ENCODE measurements at regions not wholly inside any gene's neighbourhood (a gene's known extent, or its start where the extent isn't known, plus 50 kb on each side); places are given as distances from the start of the nearest gene placed in this dataset.

DNA sequence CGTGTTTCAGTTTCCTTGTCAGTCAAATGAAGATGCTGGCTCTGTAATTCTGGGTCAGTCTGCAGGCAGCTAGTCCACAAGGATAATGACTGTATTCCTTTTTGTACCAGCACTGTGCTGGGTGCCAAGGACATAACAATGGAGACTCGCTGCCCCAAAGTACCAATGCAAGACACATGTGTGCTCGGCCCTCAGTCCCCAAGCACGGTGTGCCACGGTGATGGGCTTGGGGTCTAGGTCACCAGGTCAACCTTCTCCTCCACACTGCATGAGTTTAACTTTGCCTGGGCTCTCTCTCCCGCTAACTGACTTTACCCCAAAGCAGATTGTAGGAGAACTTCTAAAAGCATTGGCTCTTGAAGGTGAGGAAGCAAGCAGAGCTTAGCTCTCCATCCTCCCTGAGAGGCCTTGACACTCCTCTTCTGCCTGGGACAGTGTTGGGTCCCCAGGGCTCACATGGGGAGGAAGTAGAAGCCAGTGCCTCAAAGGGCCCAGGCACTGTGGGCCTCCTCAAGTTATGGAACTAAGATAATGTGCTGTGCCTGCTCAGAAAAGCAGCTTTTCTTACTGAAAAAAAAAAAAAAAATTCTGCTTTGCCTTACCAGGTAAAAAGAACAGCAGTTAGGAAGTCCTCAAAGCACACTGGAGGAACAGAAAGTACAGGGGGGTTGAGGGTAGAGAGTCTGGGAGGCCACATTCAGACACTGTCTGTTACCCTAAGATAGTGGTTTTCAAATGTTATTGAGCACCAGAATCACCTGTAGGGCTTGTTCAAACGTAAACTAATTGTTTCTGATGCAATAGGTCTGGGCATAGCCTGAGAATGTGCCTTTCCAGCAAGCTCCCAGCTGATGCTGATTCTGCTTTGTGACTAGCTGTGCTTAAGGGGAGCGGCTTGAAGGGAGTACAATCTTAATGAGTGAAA lies 276.4 kb upstream of the CXCR4 start:
- H3K9ac ChIP-seq (ENCODE audit: low read length): no peak overlapping the region
- no peaks in the 10 kb centered on the region for H3K9me2 ChIP-seq (ENCODE audit: insufficient read depth, low read length)
- no peaks in the 10 kb centered on the region for H3K36me3 ChIP-seq (ENCODE audit: insufficient read depth, low read length)
- no peak overlapping the region for H3K27ac ChIP-seq (ENCODE audit: low read length)
- no peak for TF ChIP-seq EZH2 (IDR thresholded peaks at IDR 0.05; ENCODE audit: borderline replicate concordance, insufficient read depth, low read length, poor library complexity, severe bottlenecking)
- TF ChIP-seq RAD21 (conservative IDR thresholded peaks at IDR 0.05): no peak
- TF ChIP-seq TAF1 (IDR thresholded peaks at IDR 0.05; ENCODE audit: low read depth): no peak
- no peak for TF ChIP-seq EP300 (conservative IDR thresholded peaks at IDR 0.05; ENCODE audit: poor library complexity, severe bottlenecking)
- TF ChIP-seq, protein P1, sequence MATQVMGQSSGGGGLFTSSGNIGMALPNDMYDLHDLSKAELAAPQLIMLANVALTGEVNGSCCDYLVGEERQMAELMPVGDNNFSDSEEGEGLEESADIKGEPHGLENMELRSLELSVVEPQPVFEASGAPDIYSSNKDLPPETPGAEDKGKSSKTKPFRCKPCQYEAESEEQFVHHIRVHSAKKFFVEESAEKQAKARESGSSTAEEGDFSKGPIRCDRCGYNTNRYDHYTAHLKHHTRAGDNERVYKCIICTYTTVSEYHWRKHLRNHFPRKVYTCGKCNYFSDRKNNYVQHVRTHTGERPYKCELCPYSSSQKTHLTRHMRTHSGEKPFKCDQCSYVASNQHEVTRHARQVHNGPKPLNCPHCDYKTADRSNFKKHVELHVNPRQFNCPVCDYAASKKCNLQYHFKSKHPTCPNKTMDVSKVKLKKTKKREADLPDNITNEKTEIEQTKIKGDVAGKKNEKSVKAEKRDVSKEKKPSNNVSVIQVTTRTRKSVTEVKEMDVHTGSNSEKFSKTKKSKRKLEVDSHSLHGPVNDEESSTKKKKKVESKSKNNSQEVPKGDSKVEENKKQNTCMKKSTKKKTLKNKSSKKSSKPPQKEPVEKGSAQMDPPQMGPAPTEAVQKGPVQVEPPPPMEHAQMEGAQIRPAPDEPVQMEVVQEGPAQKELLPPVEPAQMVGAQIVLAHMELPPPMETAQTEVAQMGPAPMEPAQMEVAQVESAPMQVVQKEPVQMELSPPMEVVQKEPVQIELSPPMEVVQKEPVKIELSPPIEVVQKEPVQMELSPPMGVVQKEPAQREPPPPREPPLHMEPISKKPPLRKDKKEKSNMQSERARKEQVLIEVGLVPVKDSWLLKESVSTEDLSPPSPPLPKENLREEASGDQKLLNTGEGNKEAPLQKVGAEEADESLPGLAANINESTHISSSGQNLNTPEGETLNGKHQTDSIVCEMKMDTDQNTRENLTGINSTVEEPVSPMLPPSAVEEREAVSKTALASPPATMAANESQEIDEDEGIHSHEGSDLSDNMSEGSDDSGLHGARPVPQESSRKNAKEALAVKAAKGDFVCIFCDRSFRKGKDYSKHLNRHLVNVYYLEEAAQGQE (IDR thresholded peaks at IDR 0.05; ENCODE audit: borderline replicate concordance): no peak
- TF ChIP-seq, protein P2, sequence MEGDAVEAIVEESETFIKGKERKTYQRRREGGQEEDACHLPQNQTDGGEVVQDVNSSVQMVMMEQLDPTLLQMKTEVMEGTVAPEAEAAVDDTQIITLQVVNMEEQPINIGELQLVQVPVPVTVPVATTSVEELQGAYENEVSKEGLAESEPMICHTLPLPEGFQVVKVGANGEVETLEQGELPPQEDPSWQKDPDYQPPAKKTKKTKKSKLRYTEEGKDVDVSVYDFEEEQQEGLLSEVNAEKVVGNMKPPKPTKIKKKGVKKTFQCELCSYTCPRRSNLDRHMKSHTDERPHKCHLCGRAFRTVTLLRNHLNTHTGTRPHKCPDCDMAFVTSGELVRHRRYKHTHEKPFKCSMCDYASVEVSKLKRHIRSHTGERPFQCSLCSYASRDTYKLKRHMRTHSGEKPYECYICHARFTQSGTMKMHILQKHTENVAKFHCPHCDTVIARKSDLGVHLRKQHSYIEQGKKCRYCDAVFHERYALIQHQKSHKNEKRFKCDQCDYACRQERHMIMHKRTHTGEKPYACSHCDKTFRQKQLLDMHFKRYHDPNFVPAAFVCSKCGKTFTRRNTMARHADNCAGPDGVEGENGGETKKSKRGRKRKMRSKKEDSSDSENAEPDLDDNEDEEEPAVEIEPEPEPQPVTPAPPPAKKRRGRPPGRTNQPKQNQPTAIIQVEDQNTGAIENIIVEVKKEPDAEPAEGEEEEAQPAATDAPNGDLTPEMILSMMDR (IDR thresholded peaks at IDR 0.05; ENCODE audit: poor library complexity, severe bottlenecking): no peak
- TF ChIP-seq SMC3 (conservative IDR thresholded peaks at IDR 0.05; ENCODE audit: poor library complexity): no peak
- no peak for TF ChIP-seq MXI1 (conservative IDR thresholded peaks at IDR 0.05; ENCODE audit: poor library complexity, severe bottlenecking)
- TF ChIP-seq POLR2AphosphoS5 (IDR thresholded peaks at IDR 0.05): no peak
- no peaks in the 10 kb centered on the region for H3K27me3 ChIP-seq (ENCODE audit: insufficient read depth, low read depth, low read length)
- H3F3A ChIP-seq (ENCODE audit: insufficient read depth, low read length, poor library complexity, severe bottlenecking): no peaks in the 10 kb centered on the region
- H3K79me2 ChIP-seq (replicated peaks; ENCODE audit: insufficient read depth, low read length): no peaks in the 10 kb centered on the region
- H2AFZ ChIP-seq (ENCODE audit: low read depth, low read length): no peak overlapping the region
- no peak overlapping the region for H3K4me3 ChIP-seq (ENCODE audit: low read length)
- no peaks in the 10 kb centered on the region for H3K9me3 ChIP-seq (ENCODE audit: low read length)
- no peak overlapping the region for H3K4me2 ChIP-seq (ENCODE audit: low read length)
- H4K20me1 ChIP-seq (ENCODE audit: insufficient read depth): no peaks in the 10 kb centered on the region

DNA sequence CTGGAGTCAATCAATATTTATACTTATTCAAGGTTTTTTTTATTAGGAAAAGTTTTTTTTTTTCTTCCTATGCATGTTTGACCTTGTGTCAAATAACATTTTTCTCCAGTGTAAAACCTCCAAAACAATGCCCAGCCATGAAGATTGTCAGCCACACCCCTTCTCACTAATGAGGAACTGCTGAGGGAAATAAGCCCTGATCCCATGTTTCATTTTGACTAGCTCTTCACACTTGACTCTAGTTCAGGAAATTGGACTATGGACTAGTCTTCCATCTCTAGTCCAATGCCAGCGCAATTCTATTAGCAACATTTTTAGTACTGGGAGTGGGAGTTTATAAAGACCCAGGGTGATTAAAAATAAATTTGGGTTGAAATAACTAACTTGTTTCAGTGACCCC lies 275.6 kb upstream of the CXCR4 start:
- Histone ChIP-seq H3K4me3 (ENCODE audit: low read length) (no peak overlapping the region), H3K9ac (ENCODE audit: low read length) (no peak overlapping the region), H3K27ac (ENCODE audit: low read length) (no peak overlapping the region), H3K4me2 (ENCODE audit: low read length) (no peak overlapping the region), H3K79me2 (replicated peaks; ENCODE audit: insufficient read depth, low read length) (no peaks in the 10 kb centered on the region), H3K36me3 (ENCODE audit: insufficient read depth, low read length) (no peaks in the 10 kb centered on the region), H3K9me2 (ENCODE audit: insufficient read depth, low read length) (no peaks in the 10 kb centered on the region), H3K27me3 (ENCODE audit: insufficient read depth, low read depth, low read length) (no peaks in the 10 kb centered on the region), H3F3A (ENCODE audit: insufficient read depth, low read length, poor library complexity, severe bottlenecking) (no peaks in the 10 kb centered on the region), H4K20me1 (ENCODE audit: insufficient read depth) (no peaks in the 10 kb centered on the region), H3K9me3 (ENCODE audit: low read length) (no peaks in the 10 kb centered on the region), H2AFZ (ENCODE audit: low read depth, low read length) (no peak overlapping the region)
- TF ChIP-seq, protein P1 (IDR thresholded peaks at IDR 0.05; ENCODE audit: borderline replicate concordance): no peak
- TF ChIP-seq EP300 (conservative IDR thresholded peaks at IDR 0.05; ENCODE audit: poor library complexity, severe bottlenecking) (no peak), POLR2AphosphoS5 (IDR thresholded peaks at IDR 0.05) (no peak), EZH2 (IDR thresholded peaks at IDR 0.05; ENCODE audit: borderline replicate concordance, insufficient read depth, low read length, poor library complexity, severe bottlenecking) (no peak), SMC3 (conservative IDR thresholded peaks at IDR 0.05; ENCODE audit: poor library complexity) (no peak), MXI1 (conservative IDR thresholded peaks at IDR 0.05; ENCODE audit: poor library complexity, severe bottlenecking) (no peak), TAF1 (IDR thresholded peaks at IDR 0.05; ENCODE audit: low read depth) (no peak), RAD21 (conservative IDR thresholded peaks at IDR 0.05) (no peak)
- TF ChIP-seq, protein P2 (IDR thresholded peaks at IDR 0.05; ENCODE audit: poor library complexity, severe bottlenecking): no peak

All from neural cell (in vitro differentiated cells).